ENCODE measurements at regions not wholly inside any gene's neighbourhood (a gene's known extent, or its start where the extent isn't known, plus 50 kb on each side); places are given as distances from the start of the nearest gene placed in this dataset.

DNA sequence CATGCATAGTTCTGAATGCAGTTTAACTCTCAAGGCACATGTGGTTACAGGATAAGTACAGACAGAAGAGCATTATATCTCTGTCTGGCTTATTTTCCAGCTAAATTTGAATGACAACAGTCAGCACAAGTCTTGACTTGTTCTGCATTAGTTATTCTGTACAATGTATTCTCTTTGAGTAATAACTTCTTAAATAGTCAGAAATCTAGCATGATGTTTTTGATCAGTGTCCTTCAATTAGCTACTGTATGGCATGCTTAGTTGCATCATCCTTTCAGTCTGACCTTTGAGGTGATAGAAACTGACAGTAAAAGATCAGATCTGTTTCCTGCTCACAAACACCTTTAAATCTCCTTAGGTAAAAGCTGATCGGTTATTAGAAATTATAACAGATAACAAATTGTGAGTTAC, 118.1 kb downstream of the ARL4A start:
- Histone ChIP-seq H3K36me3 (ENCODE audit: low read depth) (no peaks in the 10 kb centered on the region), H3K4me2 (no peak overlapping the region), H3K79me2 (ENCODE audit: low read depth) (no peaks in the 10 kb centered on the region), H4K20me1 (ENCODE audit: insufficient read depth) (no peaks in the 10 kb centered on the region), H3K4me3 (no peak overlapping the region), H3K9me3 (ENCODE audit: insufficient read depth, low read depth) (no peaks in the 10 kb centered on the region), H3F3A (ENCODE audit: insufficient read depth, low read depth) (peaks cover 11% of the 10 kb centered on the region; the same call in 1 of the 2 replicates), H3K9me2 (ENCODE audit: insufficient read depth) (no peaks in the 10 kb centered on the region), H3K27me3 (ENCODE audit: insufficient read depth, low read depth) (no peaks in the 10 kb centered on the region), H3K27ac (no peak overlapping the region), H3K4me1 (replicated peaks; ENCODE audit: insufficient read depth) (peaks cover 27% of the 10 kb centered on the region), H2AFZ (no peak overlapping the region)
- BruUV-seq (replicated peaks), result no TSS peak
- intact Hi-C loops (cut with micrococcal nuclease; ENCODE audit: unreplicated experiment), result loop anchor here (10.0 kb wide), 1 partner anchor 209 kb away; no protein-coding TSS in a partner anchor
- POLR2A ChIA-PET (ENCODE audit: unreplicated experiment), result no interaction called here
- DNase-seq, result no peak
- TF ChIP-seq EZH2 (IDR thresholded peaks at IDR 0.05; ENCODE audit: low read depth), result no peak
- TF ChIP-seq, protein P1, sequence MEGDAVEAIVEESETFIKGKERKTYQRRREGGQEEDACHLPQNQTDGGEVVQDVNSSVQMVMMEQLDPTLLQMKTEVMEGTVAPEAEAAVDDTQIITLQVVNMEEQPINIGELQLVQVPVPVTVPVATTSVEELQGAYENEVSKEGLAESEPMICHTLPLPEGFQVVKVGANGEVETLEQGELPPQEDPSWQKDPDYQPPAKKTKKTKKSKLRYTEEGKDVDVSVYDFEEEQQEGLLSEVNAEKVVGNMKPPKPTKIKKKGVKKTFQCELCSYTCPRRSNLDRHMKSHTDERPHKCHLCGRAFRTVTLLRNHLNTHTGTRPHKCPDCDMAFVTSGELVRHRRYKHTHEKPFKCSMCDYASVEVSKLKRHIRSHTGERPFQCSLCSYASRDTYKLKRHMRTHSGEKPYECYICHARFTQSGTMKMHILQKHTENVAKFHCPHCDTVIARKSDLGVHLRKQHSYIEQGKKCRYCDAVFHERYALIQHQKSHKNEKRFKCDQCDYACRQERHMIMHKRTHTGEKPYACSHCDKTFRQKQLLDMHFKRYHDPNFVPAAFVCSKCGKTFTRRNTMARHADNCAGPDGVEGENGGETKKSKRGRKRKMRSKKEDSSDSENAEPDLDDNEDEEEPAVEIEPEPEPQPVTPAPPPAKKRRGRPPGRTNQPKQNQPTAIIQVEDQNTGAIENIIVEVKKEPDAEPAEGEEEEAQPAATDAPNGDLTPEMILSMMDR (conservative IDR thresholded peaks at IDR 0.05), result no peak
- CTCF ChIA-PET, result no interaction called here

DNA sequence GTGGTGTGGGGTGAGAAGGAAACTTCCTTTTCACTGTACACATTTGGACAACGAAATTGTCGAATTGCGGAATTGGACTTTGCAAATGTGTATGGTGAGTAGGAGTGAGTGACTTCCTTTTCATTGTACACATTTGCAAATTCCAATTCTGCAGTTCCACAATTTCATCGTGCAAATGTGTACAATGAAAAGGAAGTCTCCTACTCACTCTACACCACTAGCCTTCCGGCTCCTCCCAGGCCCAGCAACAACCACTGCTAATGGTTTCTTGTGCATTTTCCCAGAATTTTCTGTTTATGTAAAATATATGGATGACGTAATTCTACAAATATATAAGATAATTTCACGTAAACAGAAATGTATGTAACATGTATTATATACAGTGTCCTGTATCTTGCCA, 118.5 kb downstream of the ARL4A start:
- H3K27ac ChIP-seq, result no peak overlapping the region
- CTCF ChIA-PET, result no interaction called here

DNA sequence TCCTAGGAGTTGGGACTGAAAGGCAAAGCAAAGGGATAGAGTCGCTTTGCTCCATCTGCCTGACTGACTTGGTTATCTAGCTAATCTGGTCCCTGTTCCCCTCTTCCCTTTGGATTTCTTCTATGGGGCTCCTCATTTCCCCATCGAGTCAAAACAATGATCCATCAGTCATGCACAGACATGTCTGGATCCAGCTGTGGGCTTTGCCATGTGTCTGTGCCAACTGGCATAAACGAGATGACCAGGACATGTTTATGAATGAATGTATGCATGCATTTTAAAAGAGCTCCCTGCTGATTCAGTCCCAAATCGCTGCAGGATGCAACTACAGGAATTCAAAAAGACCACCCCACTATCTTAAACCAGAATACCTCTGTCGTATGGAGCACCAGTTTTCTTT, 122.0 kb downstream of the ARL4A start:
- CTCF ChIA-PET, result no interaction called here
- Histone ChIP-seq H3K9me3 (ENCODE audit: insufficient read depth, low read depth) (no peaks in the 10 kb centered on the region), H3K9me2 (ENCODE audit: insufficient read depth) (no peaks in the 10 kb centered on the region), H3K4me2 (no peak overlapping the region), H4K20me1 (ENCODE audit: insufficient read depth) (no peaks in the 10 kb centered on the region), H3K79me2 (ENCODE audit: low read depth) (no peaks in the 10 kb centered on the region), H3K36me3 (ENCODE audit: low read depth) (no peaks in the 10 kb centered on the region), H3K4me1 (replicated peaks; ENCODE audit: insufficient read depth) (no peaks in the 10 kb centered on the region), H3K27me3 (ENCODE audit: insufficient read depth, low read depth) (no peaks in the 10 kb centered on the region), H3K27ac (no peak overlapping the region), H3F3A (ENCODE audit: insufficient read depth, low read depth) (no peaks in the 10 kb centered on the region), H2AFZ (no peak overlapping the region), H3K4me3 (no peak overlapping the region)
- no peak for TF ChIP-seq EZH2 (IDR thresholded peaks at IDR 0.05; ENCODE audit: low read depth)
- TF ChIP-seq, protein P1 (conservative IDR thresholded peaks at IDR 0.05), result no peak
- BruUV-seq (replicated peaks), result no TSS peak
- intact Hi-C loops (cut with micrococcal nuclease; ENCODE audit: unreplicated experiment), result loop anchor here (10.0 kb wide), 1 partner anchor 205 kb away; no protein-coding TSS in a partner anchor
- DNase-seq, result no peak
- POLR2A ChIA-PET (ENCODE audit: unreplicated experiment), result no interaction called here

More for the DNA sequence above, 118.5 kb downstream of the ARL4A start:
- Histone ChIP-seq H3F3A (ENCODE audit: insufficient read depth, low read depth) (peaks cover 11% of the 10 kb centered on the region; the same call in 1 of the 2 replicates), H3K9me2 (ENCODE audit: insufficient read depth) (no peaks in the 10 kb centered on the region), H3K4me2 (no peak overlapping the region), H4K20me1 (ENCODE audit: insufficient read depth) (no peaks in the 10 kb centered on the region), H3K27me3 (ENCODE audit: insufficient read depth, low read depth) (no peaks in the 10 kb centered on the region), H3K4me1 (replicated peaks; ENCODE audit: insufficient read depth) (peaks cover 22% of the 10 kb centered on the region), H2AFZ (no peak overlapping the region), H3K79me2 (ENCODE audit: low read depth) (no peaks in the 10 kb centered on the region), H3K36me3 (ENCODE audit: low read depth) (no peaks in the 10 kb centered on the region), H3K4me3 (no peak overlapping the region), H3K9me3 (ENCODE audit: insufficient read depth, low read depth) (no peaks in the 10 kb centered on the region)
- intact Hi-C loops (cut with micrococcal nuclease; ENCODE audit: unreplicated experiment), result loop anchor here (10.0 kb wide), 1 partner anchor 209 kb away; no protein-coding TSS in a partner anchor
- POLR2A ChIA-PET (ENCODE audit: unreplicated experiment), result no interaction called here
- BruUV-seq (replicated peaks), result no TSS peak
- no peak for TF ChIP-seq EZH2 (IDR thresholded peaks at IDR 0.05; ENCODE audit: low read depth)
- TF ChIP-seq, protein P1 (conservative IDR thresholded peaks at IDR 0.05), result no peak
- no peak for DNase-seq

Measured in PC-9 (cell line).